ENCODE measurements at regions not wholly inside any gene's neighbourhood (a gene's known extent, or its start where the extent isn't known, plus 50 kb on each side); places are given as distances from the start of the nearest gene placed in this dataset.

- TF ChIP-seq, protein P1, sequence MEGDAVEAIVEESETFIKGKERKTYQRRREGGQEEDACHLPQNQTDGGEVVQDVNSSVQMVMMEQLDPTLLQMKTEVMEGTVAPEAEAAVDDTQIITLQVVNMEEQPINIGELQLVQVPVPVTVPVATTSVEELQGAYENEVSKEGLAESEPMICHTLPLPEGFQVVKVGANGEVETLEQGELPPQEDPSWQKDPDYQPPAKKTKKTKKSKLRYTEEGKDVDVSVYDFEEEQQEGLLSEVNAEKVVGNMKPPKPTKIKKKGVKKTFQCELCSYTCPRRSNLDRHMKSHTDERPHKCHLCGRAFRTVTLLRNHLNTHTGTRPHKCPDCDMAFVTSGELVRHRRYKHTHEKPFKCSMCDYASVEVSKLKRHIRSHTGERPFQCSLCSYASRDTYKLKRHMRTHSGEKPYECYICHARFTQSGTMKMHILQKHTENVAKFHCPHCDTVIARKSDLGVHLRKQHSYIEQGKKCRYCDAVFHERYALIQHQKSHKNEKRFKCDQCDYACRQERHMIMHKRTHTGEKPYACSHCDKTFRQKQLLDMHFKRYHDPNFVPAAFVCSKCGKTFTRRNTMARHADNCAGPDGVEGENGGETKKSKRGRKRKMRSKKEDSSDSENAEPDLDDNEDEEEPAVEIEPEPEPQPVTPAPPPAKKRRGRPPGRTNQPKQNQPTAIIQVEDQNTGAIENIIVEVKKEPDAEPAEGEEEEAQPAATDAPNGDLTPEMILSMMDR (IDR thresholded peaks at IDR 0.05), result no peak
- TF ChIP-seq NRF1 (IDR thresholded peaks at IDR 0.05; ENCODE audit: low read depth, low read length), result no peak
- no peak for TF ChIP-seq RCOR1 (IDR thresholded peaks at IDR 0.05; ENCODE audit: low read length)
- TF ChIP-seq EP300 (IDR thresholded peaks at IDR 0.05; ENCODE audit: borderline replicate concordance in 1 of 2, low read depth in 1 of 2, low read length in 1 of 2), result no peak
- no peak for TF ChIP-seq RFX5 (IDR thresholded peaks at IDR 0.05; ENCODE audit: low read length)
- no peak for TF ChIP-seq USF1 (IDR thresholded peaks at IDR 0.05; ENCODE audit: borderline replicate concordance, low read depth)
- no peak for TF ChIP-seq IRF3 (IDR thresholded peaks at IDR 0.05; ENCODE audit: low read depth, low read length)
Measured at GRCh38 chrX:5122181-5122678, 1106.4 kb downstream of the NLGN4X start.

Measured in SK-N-SH (cell line).